Tibial artery (tissue), 4 donors: ENCODE measurements at regions not wholly inside any gene's neighbourhood (a gene's known extent, or its start where the extent isn't known, plus 50 kb on each side); places are given as distances from the start of the nearest gene placed in this dataset.

ENCODE experiments used
- DNase-seq, 2 donors: peaks; one replicate each; pipeline ENCODE4 v3.0.0-alpha.2; 2019
- H3K27ac ChIP-seq, 2 donors: fragments of 200-600 bp; sonication (generic) in 1 of 2; 1 replicate in 1 of 2; 2 replicates in 1 of 2; pipeline ENCODE4 v1.5.1; 2018 to 2019; ENCODE audit warnings: mild to moderate bottlenecking in 1 of 2
- H3K27me3 ChIP-seq, 2 donors: fragments of 200-600 bp; sonication (generic) in 1 of 2; one replicate each; pipeline versions ENCODE4 v1.5.1 to v1.6.0; 2016 to 2019
- H3K36me3 ChIP-seq, 3 donors: fragments of 200-600 bp; sonication (generic) in 2 of 3; one replicate each; pipeline ENCODE4 v1.5.1; 2016 to 2019; ENCODE audit warnings: mild to moderate bottlenecking in 2 of 3
- H3K4me1 ChIP-seq, 4 donors: fragments of 200-600 bp; sonication (generic) in 2 of 4; 1 replicate in 3 of 4; 2 replicates in 1 of 4; pipeline ENCODE4 v1.5.1; 2016 to 2019
- H3K4me3 ChIP-seq, 2 donors: fragments of 200-600 bp; sonication (generic) in 1 of 2; 1 replicate in 1 of 2; 2 replicates in 1 of 2; pipeline ENCODE4 v1.5.1; 2018 to 2019; ENCODE audit warnings: mild to moderate bottlenecking in 2 of 2
- H3K9me3 ChIP-seq, 3 donors: fragments of 200-600 bp; sonication (generic) in 1 of 3; one replicate each; pipeline ENCODE4 v1.5.1; 2016 to 2019
- CTCF ChIP-seq, 2 experiments: fragments of 200-600 bp in 1 of 2; fragments of 450-650 bp in 1 of 2; IDR thresholded peaks; one replicate each; pipeline ENCODE4 v1.5.1; 2017 to 2019; ENCODE audit warnings: antibody characterized with exemption in 2 of 2, mild to moderate bottlenecking in 1 of 2, moderate library complexity in 1 of 2
- intact Hi-C: fragments of 100-400 bp; cut with DNase I; formaldehyde crosslinking; loops from one replicate; pipeline ENCODE4 v1.15.0; 2023; ENCODE audit warnings: low total_unique reads

GRCh38 chr2:150152230-150152629, 335.2 kb downstream of the RND3 start:
- DNase-seq: no peak
- Histone ChIP-seq H3K4me3 (no peak overlapping the region), H3K9me3 (no peaks in the 10 kb centered on the region), H3K4me1 (no peaks in the 10 kb centered on the region), H3K27me3 (no peaks in the 10 kb centered on the region), H3K36me3 (no peaks in the 10 kb centered on the region), H3K27ac (no peak overlapping the region)
- TF ChIP-seq CTCF (IDR thresholded peaks at IDR 0.05): no peak
- intact Hi-C loops: no loop called here

- TF ChIP-seq CTCF (IDR thresholded peaks at IDR 0.05): no peak
- H3K9me3 ChIP-seq: peaks cover 0 to 10% (median 7%) of the 10 kb centered on the region in 3 donors
- DNase-seq: no peak
- no peaks in the 10 kb centered on the region for H3K4me1 ChIP-seq
- H3K27ac ChIP-seq: no peak overlapping the region
- intact Hi-C loops: no loop called here
- no peaks in the 10 kb centered on the region for H3K36me3 ChIP-seq
- H3K27me3 ChIP-seq: no peaks in the 10 kb centered on the region
- H3K4me3 ChIP-seq: no peak overlapping the region
Observed at GRCh38 chr2:150150144-150150543, 337.3 kb downstream of the RND3 start.

- H3K4me3 ChIP-seq: no peak overlapping the region
- no peaks in the 10 kb centered on the region for H3K36me3 ChIP-seq
- no peak for TF ChIP-seq CTCF (IDR thresholded peaks at IDR 0.05)
- H3K4me1 ChIP-seq: no peaks in the 10 kb centered on the region
- H3K27ac ChIP-seq: no peak overlapping the region
- intact Hi-C loops: no loop called here
- no peaks in the 10 kb centered on the region for H3K27me3 ChIP-seq
- no peak for DNase-seq
- peaks cover 0 to 10% (median 7%) of the 10 kb centered on the region in 3 donors for H3K9me3 ChIP-seq
Observed at GRCh38 chr2:150147889-150148683, 339.4 kb downstream of the RND3 start.

- peaks cover 0 to 10% (median 7%) of the 10 kb centered on the region in 3 donors for H3K9me3 ChIP-seq
- no peak overlapping the region for H3K4me3 ChIP-seq
- no peak overlapping the region for H3K27ac ChIP-seq
- intact Hi-C loops: no loop called here
- no peak for DNase-seq
- no peak for TF ChIP-seq CTCF (IDR thresholded peaks at IDR 0.05)
- no peaks in the 10 kb centered on the region for H3K36me3 ChIP-seq
- H3K4me1 ChIP-seq: no peaks in the 10 kb centered on the region
- H3K27me3 ChIP-seq: no peaks in the 10 kb centered on the region
Observed at GRCh38 chr2:150146879-150147278, 340.6 kb downstream of the RND3 start.

- no peak for DNase-seq
- H3K4me1 ChIP-seq: no peaks in the 10 kb centered on the region
Observed at GRCh38 chr2:150145299-150145692, 342.2 kb downstream of the RND3 start.

More at GRCh38 chr2:150145299-150145692, 342.2 kb downstream of the RND3 start:
- TF ChIP-seq CTCF (IDR thresholded peaks at IDR 0.05): no peak
- Histone ChIP-seq H3K27ac (no peak overlapping the region), H3K36me3 (no peaks in the 10 kb centered on the region), H3K27me3 (no peaks in the 10 kb centered on the region), H3K4me3 (no peak overlapping the region), H3K9me3 (peaks cover 0 to 10% (median 7%) of the 10 kb centered on the region in 3 donors)
- intact Hi-C loops: no loop called here
